T-helper 9 cell (primary cell): ENCODE measurements at regions not wholly inside any gene's neighbourhood (a gene's known extent, or its start where the extent isn't known, plus 50 kb on each side); places are given as distances from the start of the nearest gene placed in this dataset.
"Not testable (repeated sequence)": the region's sequence is repeated elsewhere in the genome, so short reads cannot be mapped to it uniquely, and the experiment has no call there.

ENCODE experiments used
- DNase-seq: peaks from one replicate; pipeline ENCODE4 v3.0.0-alpha.2; 2020

DNA sequence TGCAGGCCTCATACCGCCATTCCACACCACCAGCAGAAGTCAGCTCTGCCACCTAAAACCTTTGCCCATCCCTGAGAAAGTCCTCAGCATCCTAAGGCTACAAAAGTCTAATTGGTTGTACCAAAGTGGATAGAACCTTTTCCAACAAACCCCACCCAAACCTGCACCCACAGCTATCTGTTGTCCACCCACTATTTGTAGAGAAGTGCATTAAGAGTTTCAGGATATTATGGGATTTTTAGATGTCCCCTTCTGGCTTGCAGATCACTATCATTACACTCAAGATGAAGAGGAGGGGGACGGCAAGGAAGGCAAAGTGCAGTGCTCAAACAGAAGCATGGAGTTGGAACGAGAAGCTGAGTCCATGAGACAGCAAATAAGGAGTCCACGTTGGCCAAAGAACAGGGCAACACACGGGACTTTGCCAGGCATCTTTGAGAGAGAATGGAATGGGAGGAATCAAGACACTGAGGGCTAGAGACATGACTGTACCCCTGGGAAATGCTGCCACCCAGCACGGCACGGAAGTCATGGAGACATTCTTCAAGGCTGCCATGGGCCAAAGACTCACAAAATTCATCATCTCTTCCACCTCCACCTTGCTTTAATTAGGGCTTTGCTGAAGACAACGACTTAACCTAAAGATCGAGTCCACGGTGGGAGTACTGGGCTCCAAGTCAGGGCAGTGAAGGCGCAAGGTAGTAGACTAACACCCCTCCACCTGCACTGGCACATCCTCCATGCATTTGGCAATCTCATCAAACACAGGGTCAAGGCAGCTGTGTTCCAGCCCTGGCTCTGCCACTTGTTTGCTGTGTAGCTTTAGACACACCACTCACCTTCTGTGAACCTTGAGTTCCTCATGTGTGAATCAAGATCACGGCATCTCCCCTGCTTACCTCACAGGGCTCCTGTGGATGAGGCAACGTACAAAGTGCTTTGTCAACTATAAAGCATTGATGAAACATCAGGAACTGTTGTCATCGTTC is 112.9 kb upstream of the TMEM45B start:
- DNase-seq, result no peak

DNA sequence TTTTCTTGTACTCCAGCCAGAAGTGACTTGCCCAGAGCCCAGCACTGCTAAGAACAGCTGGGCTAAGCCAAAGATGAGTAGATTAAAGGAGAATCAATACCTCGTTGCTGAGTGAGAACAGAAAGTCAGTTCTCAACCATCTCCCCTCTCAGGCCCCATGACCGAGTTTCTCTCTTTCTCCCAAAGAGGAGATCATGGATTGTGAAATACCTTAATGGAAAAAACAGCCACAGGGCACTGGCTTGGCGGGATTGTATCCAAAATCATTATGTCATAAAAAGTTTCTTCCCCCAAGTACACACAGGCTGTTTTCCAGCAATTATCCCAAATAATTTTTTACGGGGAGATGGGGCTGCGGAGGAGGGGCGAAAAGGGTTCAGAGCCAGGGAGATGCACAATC is 111.8 kb upstream of the TMEM45B start:
- DNase-seq, result no peak

DNA sequence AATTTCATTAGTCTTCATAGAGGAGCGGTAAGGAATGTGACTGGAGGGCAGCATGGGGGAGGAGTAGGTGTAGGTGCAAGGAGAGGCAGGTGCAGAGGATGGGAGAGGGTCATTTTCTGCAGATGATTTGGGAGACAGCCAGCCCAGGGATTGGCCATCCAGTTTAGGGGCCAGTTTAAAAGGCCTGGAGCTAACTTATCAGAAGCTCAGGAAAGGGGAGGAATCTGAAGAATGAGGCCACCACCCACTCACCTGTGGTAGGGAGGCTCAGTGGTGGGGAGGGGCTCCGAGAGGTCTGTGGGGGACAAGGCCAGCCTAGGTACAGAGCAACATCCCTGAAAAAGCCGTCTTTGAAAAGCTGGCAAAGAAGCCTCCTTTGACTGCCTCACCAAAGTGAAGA is 110.8 kb upstream of the TMEM45B start:
- no peak for DNase-seq

DNA sequence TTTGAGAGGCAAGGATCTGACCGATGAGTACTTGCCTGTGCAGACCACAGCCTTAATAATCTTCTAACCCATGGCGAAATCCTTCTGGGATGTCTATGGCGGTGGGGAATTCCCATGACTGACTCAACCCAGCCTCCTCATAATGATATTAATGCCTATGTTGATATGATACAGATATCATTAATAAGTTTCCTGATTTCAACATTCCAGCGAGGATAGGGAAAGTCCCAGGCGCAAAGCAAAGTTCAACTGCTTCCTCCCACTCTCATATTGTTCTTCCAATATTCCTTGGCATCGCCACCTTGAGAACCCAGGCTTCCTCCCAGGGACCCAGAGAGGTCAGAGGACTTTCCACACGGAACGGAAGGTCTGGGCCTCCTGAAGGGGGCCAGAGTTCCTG is 110.3 kb upstream of the TMEM45B start:
- no peak for DNase-seq

DNA sequence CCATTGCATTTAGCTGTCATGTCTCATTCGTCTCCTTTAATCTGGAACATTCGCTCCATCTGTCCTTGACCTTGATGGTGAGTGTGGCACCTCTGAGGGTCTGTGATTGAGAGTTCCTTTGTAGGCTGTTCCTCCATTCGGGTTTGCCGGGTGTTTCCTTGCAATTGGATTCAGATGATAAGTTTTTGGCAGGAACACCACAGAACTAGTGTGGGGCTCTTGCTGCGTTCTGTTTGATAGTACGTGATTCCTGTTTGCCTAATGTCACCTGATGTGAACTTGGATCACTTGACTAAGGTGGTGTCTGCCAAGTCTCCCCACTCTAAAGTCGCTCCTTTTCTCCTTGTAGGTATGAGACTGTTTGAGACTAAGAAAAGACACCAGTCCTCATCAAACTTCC is 109.7 kb upstream of the TMEM45B start:
- no peak for DNase-seq

DNA sequence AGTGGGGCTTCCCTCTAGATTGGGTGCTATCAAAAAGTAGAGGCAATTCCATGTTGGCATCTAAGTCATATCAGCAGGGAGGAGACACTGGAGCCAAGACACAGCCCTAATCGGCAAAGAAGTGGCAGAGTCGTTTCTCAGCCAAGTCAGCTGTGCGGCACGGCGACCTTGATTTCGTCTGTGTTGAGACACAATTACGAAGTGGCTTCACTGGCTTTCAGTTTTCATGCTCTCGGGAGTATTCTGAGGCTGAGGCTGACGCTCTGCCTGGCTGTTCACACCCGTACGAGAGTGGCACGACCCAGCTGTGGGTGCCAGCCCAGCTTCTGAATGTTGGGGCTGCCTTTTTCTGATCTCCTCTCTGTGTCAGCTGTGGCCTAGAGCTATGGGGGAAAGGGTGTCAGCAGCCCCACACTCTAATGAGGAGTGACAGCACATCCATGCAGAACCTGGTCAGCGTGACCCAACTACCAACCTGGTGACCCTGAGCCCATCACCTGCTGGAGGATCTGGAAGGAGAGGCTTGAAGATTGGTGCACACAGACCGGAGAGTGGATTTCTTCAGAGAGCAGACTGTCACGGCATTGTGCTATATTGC is 105.7 kb upstream of the TMEM45B start:
- no peak for DNase-seq

DNA sequence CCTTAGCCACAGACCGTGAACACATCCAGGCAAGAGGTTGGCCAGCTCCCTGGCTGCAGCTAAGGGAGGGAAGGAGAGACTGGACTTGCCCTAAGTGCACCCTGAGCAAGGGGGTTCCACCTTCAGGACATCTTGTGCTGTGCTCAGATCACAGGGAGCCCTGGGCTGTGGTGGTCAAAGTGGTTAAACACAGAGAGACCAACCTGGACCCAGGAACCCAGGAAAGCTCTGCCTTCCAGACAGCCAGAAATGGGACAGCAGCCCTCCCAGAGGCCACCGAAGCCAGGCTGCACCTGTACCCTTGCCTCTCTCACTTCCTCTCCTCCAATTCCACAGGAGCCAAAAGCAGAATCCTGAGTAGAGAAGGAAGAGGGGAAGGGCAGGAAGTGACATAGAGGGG is 105.2 kb upstream of the TMEM45B start:
- DNase-seq, result no peak

DNA sequence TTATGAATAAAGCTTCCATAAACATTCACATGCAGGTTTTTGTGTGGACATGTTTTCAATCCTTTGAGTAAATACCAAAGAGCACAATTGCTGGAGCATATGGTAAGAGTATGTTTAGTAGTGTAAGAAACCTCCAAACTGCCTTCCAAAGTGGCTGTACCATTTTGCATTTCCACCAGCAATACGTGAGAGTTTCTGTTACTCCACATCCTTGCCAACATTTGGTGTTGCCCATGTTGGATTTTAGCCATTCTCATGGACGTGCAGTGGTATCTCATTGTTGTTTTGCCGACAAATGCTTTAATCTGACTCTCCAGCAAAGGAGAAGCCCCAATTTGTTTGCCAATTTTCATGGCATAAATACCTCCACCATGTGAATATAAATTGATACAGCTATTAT is 103.9 kb upstream of the TMEM45B start:
- DNase-seq, result no peak

DNA sequence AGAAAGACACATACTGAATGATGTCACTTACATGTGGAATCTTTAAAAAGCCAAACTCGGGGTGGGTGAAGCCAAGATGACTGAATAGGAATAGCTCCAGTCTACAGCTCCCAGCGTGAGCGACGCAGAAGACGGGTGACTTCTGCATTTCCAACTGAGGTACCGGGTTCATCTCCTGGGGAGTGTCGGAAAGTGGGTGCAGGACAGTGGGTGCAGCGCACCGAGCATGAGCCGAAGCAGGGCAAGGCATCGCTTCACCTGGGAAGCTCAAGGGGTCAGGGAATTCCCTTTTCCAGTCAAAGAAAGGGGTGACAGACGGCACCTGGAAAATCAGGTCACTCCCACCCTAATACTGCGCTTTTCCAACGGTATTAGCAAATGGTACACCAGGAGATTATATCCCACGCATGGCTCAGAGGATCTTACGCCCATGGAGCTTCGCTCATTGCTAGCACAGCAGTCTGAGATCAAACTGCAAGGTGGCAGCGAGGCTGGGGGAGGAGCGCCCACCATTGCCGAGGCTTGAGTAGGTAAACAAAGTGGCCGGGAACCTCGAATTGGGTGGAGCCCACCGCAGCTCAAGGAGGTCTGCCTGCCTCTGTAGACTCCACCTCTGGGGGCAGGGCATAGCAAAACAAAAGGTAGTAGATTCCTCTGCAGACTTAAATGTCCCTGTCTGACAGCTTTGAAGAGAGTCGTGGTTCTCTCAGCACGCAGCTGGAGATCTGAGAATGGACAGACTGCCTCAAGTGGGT is 103.0 kb upstream of the TMEM45B start:
- not testable (repeated sequence) for DNase-seq

DNA sequence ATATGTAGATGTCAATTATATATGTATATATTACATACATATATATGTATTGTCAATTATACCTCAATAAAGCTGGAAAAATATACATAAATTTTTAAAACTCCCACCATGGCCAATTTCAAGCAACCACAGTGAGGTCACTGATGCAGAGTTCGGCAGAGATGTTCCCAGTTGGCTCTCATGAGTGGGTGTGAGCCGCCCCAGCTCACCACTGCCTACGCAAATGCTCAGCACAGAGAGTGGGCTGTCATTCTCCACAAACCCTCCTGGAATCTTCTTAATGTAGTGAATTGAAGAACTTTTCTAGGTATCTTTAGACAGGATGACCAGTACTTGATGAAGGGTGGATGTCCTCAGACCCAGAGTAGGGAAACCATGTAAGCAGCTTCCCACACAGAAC is 96.6 kb upstream of the TMEM45B start:
- DNase-seq, result no peak

DNA sequence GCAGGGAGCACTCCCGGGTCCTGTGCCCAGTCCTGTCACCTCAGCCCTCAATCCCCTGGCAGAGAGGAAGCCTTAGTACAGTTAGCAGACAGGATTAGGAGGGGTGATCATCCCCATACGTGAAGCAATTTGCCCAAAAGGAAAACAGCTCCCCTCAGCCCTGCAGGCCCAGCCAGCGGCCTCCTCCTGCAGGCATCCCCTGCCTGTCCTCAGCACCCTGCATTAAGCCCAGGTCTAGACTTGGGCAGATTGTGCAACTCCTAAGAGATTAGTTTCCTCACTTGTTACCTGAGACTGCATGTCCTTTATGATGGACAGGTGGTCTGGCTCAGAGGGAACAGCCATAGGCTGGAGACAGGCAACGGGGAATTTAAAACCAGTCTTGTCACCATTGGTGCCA is 95.5 kb upstream of the TMEM45B start:
- no peak for DNase-seq

DNA sequence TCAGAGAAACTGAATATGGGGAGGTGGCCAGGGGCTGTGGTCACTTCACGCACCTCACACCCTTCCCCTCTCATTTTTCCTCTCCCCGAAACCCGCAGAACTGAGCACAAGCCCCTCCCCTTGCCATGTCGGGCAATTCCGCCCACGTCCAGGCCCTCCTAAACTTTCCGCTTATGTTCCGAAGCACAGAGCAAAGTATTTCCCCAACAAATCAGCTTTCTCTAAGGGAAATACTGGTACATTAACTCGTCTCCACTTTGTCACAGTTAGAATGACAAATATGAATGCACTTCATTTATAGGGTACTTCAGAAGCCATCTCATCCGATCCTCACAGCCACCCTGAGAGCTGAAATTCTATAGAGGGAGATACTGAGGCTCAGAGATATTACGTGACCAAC is 94.7 kb upstream of the TMEM45B start:
- no peak for DNase-seq

DNA sequence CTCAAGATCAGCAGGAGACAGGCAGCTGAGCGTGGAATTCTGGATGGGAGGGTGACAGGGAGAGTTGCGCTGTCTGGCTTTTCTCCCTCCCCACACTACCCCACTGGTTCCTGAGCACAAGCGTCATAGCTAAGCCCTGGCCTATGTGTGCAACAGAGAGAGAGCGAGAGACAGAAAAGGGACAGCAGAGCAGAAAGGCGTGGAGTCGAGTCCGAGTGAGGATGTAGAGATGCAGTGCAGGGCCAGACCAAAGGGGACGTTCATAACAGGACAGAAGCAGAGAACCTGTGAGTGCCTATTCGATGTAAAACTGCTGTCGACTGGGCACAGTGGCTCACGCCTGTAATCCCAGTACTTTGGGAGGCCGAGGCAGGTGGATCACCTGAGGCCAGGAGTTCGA is 94.0 kb upstream of the TMEM45B start:
- no peak for DNase-seq

DNA sequence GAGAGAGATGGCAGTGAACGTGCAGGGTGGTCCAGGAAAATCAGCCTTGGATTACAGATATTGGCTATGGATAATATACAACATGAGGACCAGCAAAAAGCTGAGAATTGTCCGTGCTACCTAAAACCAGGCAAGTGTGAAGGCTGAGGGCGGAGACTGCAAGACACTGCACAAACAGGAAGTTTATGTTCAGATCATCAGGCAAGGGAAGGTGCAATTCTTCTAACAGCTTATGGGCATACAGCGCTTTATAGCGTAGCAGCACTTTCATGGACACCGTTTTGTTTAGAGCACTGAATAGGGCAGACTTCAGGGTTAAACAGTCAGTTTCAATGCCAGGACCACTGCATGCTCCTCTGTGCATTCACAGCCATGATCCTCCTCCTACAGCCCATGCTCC is 93.1 kb upstream of the TMEM45B start:
- DNase-seq, result no peak

DNA sequence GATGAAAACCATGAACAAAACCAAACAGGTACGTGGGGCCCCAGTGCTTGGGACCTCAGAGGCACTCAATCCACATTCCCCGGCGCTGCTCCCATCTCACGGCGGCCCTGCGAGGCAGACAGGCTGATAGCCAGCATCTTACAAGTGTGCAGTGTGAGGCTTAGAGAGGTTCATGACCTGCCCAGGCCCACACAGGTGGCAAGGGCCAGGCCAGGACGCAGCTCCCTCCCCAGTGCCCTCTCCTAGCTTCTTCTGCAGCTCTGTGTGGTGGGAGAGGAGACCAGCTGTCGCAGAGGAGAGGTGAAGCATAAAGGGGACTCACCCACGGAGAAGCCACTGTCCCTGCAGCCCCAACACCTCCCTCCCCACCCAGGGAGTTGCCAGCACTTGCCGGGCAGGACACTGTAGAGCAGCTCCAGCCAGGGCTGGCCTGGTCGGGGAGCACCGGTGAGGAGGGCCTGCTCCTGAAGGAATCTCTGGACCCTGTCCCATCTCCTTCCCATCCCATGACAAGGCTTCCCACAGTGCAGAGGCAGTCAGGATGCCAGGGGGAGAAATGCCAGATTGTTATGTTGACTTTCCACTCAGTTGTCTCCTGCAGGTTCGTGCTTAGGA is 92.4 kb upstream of the TMEM45B start:
- DNase-seq, result no peak

DNA sequence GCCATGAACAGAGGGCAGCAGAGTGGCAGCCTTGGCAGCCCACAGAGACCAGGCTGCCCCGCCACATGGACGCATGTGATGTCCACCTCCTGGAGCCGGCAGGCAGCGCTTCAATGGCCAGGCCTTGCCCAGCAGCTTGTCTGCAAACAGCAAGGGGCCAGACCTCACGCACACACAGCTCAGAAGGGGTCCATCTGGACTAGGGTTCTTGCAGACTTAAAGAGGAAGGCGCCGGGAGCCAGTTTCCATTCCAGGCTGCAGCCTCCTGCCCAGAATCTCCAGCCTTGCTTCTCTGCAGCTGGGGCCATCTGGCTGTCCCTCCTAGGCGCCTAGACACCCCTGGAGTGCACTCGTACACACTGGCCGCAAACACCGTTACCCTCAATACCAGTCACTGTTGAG is 91.9 kb upstream of the TMEM45B start:
- no peak for DNase-seq

DNA sequence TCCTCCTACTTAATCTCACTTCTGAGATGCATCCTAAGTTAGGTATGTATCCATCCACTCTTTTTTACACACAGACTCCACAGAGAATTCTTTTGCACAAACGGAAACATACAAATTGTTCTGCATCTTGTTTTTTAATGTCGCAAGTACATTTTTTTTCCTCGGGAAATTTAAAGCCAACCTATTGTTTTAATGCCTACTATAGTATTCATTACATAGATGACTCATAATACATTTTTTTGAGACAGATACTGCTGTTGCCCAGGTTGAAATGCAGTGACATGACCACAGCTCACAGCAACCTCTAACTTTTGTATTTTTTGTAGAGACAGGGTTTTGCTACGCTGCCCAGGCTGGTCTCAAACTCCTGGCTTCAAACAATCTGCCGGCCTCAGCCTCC is 90.8 kb upstream of the TMEM45B start:
- no peak for DNase-seq

DNA sequence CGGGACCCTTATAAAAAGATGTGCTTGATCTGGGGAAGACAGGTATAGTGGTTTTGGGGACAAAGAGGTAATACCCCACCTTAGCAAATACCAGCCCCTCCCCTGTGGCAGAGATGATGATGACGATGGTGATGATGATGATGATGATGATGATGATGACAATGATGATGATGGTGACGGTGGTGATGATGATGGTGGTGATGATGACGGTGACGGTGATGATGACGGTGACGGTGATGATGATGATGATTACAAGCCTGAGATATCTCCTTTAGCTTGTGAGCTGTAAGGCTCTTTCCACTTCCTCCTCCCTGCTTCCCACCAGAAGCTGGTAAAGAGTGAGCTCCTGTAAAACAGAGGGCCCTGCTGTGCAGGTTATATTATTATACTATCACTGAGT is 89.5 kb upstream of the TMEM45B start:
- DNase-seq, result no peak

DNA sequence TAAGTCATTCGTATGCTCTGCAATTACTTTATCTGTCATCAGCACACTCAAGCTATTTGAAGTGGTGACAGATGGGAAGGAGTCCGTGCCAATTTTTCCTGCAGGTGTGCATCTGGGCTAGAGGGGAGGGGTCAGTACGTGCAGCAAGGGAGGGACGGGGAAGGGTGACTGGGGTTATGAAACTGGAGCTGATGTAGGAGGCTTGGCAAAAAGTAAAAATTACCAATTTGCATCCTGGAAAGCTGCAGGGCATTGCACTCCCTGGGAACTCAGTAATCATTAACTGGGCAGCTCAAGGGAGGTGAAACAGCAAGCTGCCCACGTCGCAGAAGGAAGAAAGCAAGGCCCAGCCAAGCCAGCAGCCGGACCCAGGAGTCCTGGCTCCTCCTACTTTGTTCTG is 87.1 kb upstream of the TMEM45B start:
- DNase-seq, result no peak

DNA sequence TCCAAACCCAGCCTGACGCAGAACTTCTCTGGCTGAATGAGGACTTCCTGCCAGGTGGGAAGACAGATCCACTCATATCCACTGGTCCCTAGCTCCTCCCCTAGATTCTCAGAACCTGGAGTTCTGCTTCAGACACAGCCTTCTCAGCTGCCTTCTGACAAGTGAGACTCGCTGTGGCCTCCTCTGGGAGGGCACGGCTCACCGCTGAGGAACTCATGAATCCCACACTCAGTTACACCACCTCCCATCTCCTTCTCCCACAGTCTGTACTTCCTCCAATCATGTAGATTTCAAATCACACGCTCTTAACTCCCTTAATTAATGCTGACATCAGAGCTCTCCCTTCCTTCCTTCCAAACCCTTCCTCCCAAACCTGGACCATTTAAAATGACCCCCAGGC is 86.4 kb upstream of the TMEM45B start:
- DNase-seq, result no peak

DNA sequence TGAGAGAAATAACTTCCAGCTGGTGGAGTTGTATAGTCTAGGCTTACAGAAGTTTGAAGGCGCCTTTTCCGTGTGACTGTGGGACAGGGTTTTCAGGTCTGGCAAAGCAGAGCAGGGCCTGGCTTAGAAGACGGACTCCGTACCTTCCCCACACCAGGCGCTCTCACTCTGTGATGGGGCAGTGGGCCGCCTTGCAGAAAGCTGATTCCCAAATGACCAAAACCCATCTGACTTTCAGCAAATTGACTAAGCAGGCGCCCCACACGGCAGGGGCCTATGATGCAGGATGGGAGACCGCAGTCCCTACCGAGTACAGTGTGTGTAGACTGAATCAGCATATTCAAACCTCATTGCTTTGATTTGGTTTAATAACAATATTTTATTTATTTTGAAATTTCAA is 85.8 kb upstream of the TMEM45B start:
- DNase-seq, result no peak

DNA sequence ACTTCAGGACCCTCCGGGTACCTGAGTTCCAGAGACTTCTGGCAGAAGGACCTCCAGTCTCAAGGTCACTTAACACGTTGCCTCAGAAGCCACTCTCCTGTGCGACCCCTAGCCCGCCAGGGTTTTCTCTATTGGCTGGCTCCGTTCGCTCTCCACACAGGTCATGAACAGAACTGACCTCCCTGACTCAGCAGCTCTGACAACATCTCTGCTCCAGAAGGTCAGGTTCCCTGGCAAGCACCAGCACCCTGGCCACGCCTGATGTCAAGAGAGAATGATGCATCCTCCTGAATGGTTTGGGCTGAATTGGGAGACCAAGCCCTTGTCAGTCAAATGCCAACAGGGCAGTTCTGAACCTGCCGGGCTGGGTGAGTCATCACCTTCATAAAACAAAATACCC is 84.3 kb upstream of the TMEM45B start:
- no peak for DNase-seq

DNA sequence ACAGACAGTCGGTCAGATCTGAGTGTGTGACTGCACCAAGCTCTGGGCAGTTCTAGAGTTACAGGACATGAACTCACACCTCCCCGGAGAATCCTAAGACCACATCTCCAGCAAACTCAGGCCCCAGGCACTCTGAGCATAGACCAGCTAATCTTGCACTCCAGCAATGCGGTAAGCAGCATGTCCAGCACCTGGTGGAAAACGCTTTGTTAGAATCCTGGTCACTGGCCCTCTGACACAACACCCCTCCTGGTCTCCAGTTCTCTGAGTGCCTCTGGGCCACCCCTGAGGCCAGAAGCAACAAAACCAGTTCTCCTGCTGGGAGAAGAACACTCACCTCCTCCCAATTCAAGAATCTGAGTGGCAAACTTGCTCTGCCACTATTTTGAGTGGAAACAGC is 82.7 kb upstream of the TMEM45B start:
- DNase-seq, result no peak
